ENCODE measurements at regions not wholly inside any gene's neighbourhood (a gene's known extent, or its start where the extent isn't known, plus 50 kb on each side); places are given as distances from the start of the nearest gene placed in this dataset.

DNA sequence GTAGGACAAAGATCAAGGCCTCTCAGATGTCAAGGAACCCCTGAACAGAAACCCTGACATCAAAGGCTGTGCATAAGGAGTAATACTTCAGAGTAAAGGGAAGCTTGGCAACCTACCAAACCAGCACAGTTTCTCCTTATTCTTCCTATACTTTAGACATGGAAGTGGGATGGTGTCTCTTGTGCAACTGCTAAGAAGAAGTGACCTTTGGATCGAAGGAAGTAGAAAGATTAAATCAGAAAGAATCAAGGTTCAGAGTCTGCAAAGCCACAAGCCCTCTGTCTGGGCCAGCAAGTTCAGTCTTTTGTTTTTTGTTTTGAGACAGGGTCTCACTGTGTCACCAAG lies 66.2 kb upstream of the SLC39A10 start:
- no peak overlapping the region for H3K27ac Mint-ChIP-seq (ENCODE audit: low read depth, unreplicated experiment)
- peak; percentile 46 for DNase-seq (ENCODE audit: unreplicated experiment)
- ChIA-PET POLR2A (interaction anchor here (0.6 to 1.4 kb wide), 5 partner anchors 15 to 227 kb away, joined by 3 to 6 read pairs (median 3); partner anchors contain the start of gene SLC39A10), CTCF (interaction anchor here (0.7 kb wide), 1 partner anchor 38 kb away, joined by 3 read pairs; no protein-coding TSS in a partner anchor)
- H3K4me3 Mint-ChIP-seq (ENCODE audit: unreplicated experiment): no peak overlapping the region
- H3K36me3 Mint-ChIP-seq (ENCODE audit: insufficient read depth, unreplicated experiment): no peaks in the 10 kb centered on the region
- intact Hi-C loops (cut with micrococcal nuclease): no loop called here
- TF ChIP-seq, protein P1, sequence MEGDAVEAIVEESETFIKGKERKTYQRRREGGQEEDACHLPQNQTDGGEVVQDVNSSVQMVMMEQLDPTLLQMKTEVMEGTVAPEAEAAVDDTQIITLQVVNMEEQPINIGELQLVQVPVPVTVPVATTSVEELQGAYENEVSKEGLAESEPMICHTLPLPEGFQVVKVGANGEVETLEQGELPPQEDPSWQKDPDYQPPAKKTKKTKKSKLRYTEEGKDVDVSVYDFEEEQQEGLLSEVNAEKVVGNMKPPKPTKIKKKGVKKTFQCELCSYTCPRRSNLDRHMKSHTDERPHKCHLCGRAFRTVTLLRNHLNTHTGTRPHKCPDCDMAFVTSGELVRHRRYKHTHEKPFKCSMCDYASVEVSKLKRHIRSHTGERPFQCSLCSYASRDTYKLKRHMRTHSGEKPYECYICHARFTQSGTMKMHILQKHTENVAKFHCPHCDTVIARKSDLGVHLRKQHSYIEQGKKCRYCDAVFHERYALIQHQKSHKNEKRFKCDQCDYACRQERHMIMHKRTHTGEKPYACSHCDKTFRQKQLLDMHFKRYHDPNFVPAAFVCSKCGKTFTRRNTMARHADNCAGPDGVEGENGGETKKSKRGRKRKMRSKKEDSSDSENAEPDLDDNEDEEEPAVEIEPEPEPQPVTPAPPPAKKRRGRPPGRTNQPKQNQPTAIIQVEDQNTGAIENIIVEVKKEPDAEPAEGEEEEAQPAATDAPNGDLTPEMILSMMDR (IDR thresholded peaks at IDR 0.05; ENCODE audit: unreplicated experiment): no peak
- peaks cover 6% of the 10 kb centered on the region for H3K4me1 Mint-ChIP-seq (ENCODE audit: insufficient read depth, unreplicated experiment)
- BruUV-seq (replicated peaks): no TSS peak
- no peaks in the 10 kb centered on the region for H3K27me3 Mint-ChIP-seq (ENCODE audit: insufficient read depth, unreplicated experiment)
- H3K9me3 Mint-ChIP-seq (ENCODE audit: unreplicated experiment): no peaks in the 10 kb centered on the region

DNA sequence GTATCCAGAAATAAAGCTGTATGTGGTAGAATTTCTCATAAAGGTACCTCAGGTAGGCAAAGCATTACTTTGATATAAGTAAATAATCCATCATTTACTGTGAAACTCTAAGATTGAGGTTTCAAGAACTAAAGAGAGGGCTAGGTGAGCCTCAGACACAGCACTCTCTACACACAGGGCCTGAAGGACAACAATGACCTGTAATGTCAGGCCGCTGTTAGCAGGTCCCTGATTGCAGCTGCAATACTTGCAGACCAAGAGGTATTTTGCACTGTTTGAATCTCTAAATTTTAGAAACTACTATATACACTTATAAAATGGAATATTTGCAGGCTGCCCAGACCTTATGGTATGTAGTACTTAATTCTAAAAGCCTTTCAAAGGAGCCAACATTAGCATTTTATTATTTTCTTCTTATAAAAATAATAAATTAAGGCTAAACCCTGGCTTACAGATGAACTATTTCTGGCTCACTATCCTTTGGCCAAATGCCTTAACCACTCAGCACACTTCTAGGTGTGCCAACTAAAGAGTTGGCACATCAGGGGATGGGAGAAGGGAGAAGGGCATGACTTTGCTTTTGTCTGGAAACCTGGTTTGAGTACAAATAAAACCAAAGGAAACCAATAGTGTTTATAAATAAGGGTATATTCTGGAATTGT lies 66.7 kb upstream of the SLC39A10 start:
- ChIA-PET POLR2A (interaction anchor here (0.5 to 1.4 kb wide), 6 partner anchors 11 to 227 kb away, joined by 3 to 6 read pairs (median 4); partner anchors contain the start of gene SLC39A10), CTCF (interaction anchor here (1.0 kb wide), 1 partner anchor 24 kb away, joined by 3 read pairs; no protein-coding TSS in a partner anchor)
- Mint-ChIP-seq H3K27me3 (ENCODE audit: insufficient read depth, unreplicated experiment) (no peaks in the 10 kb centered on the region), H3K9me3 (ENCODE audit: unreplicated experiment) (no peaks in the 10 kb centered on the region), H3K4me1 (ENCODE audit: insufficient read depth, unreplicated experiment) (peaks cover 6% of the 10 kb centered on the region), H3K4me3 (ENCODE audit: unreplicated experiment) (no peak overlapping the region), H3K27ac (ENCODE audit: low read depth, unreplicated experiment) (no peak overlapping the region), H3K36me3 (ENCODE audit: insufficient read depth, unreplicated experiment) (no peaks in the 10 kb centered on the region)
- TF ChIP-seq, protein P1 (IDR thresholded peaks at IDR 0.05; ENCODE audit: unreplicated experiment): no peak
- BruUV-seq (replicated peaks): no TSS peak
- DNase-seq (ENCODE audit: unreplicated experiment): peak; percentile 64
- intact Hi-C loops (cut with micrococcal nuclease): no loop called here

DNA sequence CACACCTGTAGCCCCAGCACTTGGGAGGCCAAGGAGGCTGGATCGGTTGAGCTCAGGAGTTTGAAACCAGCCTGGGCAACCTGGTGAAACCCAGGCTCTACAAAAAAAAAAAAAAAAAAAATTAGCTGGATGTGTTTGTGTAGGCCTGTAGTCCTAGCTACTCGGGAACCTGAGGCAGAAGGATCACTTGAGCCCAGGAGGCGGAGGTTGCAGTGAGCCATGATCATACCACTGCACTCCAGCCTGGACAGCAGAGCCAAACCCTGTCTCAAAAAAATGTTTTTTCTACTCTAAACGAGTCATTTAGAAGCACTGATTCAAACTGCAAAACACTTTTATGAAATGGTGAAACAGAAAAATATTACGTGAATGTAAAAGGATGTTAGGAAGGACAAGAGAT lies 69.1 kb upstream of the SLC39A10 start:
- H3K4me3 Mint-ChIP-seq (ENCODE audit: unreplicated experiment): no peak overlapping the region
- no peaks in the 10 kb centered on the region for H3K9me3 Mint-ChIP-seq (ENCODE audit: unreplicated experiment)
- no peaks in the 10 kb centered on the region for H3K36me3 Mint-ChIP-seq (ENCODE audit: insufficient read depth, unreplicated experiment)
- CTCF ChIA-PET: interaction anchor here (0.7 kb wide), 2 partner anchors 13 to 1004 kb away, joined by 4 read pairs; no protein-coding TSS in a partner anchor
- BruUV-seq (replicated peaks): no TSS peak
- intact Hi-C loops (cut with micrococcal nuclease): no loop called here
- H3K4me1 Mint-ChIP-seq (ENCODE audit: insufficient read depth, unreplicated experiment): peaks cover 6% of the 10 kb centered on the region
- TF ChIP-seq, protein P1 (IDR thresholded peaks at IDR 0.05; ENCODE audit: unreplicated experiment): no peak
- no peak for DNase-seq (ENCODE audit: unreplicated experiment)
- POLR2A ChIA-PET: interaction anchor here (1.3 kb wide), 1 partner anchor 70 kb away, joined by 4 read pairs; no protein-coding TSS in a partner anchor
- H3K27me3 Mint-ChIP-seq (ENCODE audit: insufficient read depth, unreplicated experiment): no peaks in the 10 kb centered on the region
- H3K27ac Mint-ChIP-seq (ENCODE audit: low read depth, unreplicated experiment): no peak overlapping the region

DNA sequence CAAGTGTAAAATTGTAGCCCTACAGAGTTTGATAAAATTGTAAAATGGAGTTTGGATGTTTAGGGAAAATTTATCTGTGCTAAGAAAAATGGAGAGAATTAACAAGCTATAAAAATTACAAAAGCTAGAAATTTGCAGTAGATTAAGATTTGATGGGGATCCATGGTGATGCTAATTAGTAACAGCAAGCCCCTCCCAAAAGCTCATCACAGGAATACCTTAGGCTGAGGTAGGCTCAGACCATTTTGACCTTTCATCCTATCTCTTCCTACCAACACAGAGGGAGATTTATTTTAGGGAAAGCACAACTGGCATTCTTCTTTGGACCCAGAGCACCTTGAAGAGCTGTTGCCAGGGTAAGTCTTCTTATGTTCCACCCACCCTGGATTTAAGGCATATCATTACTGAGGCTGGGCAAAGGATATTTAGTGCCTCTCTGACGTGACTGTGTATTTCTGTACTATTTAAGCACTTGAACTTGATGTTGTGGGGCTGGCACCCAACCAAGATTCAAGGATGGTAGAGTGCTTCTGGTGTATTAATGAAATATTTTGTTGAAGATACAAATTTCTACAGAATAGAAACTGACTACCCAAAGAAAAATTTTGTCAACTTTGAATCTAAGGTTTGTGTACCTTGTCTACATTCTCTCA lies 70.8 kb upstream of the SLC39A10 start:
- Mint-ChIP-seq H3K27ac (ENCODE audit: low read depth, unreplicated experiment) (no peak overlapping the region), H3K4me3 (ENCODE audit: unreplicated experiment) (no peak overlapping the region), H3K36me3 (ENCODE audit: insufficient read depth, unreplicated experiment) (no peaks in the 10 kb centered on the region), H3K27me3 (ENCODE audit: insufficient read depth, unreplicated experiment) (no peaks in the 10 kb centered on the region), H3K4me1 (ENCODE audit: insufficient read depth, unreplicated experiment) (peaks cover 6% of the 10 kb centered on the region), H3K9me3 (ENCODE audit: unreplicated experiment) (no peaks in the 10 kb centered on the region)
- TF ChIP-seq, protein P1 (IDR thresholded peaks at IDR 0.05; ENCODE audit: unreplicated experiment): no peak
- no TSS peak for BruUV-seq (replicated peaks)
- intact Hi-C loops (cut with micrococcal nuclease): no loop called here
- ChIA-PET CTCF (interaction anchor here (0.9 to 1.6 kb wide), 4 partner anchors 9 to 351 kb away, joined by 3 to 6 read pairs (median 4); no protein-coding TSS in a partner anchor), POLR2A (interaction anchor here (1.3 kb wide), 1 partner anchor 9 kb away, joined by 3 read pairs; no protein-coding TSS in a partner anchor)
- no peak for DNase-seq (ENCODE audit: unreplicated experiment)
